Endometrial microvascular endothelial cells (primary cell): ENCODE measurements at regions not wholly inside any gene's neighbourhood (a gene's known extent, or its start where the extent isn't known, plus 50 kb on each side); places are given as distances from the start of the nearest gene placed in this dataset.

Source experiments
- in situ Hi-C: cut with HindIII; loops from 2 replicates; pipeline ENCODE4 v1.10.0; 2017; ENCODE audit warnings: low sequenced_read_pairs, low pct_unique_long_range_greater_than_20kb; ENCODE audit errors: inconsistent ontology term

DNA sequence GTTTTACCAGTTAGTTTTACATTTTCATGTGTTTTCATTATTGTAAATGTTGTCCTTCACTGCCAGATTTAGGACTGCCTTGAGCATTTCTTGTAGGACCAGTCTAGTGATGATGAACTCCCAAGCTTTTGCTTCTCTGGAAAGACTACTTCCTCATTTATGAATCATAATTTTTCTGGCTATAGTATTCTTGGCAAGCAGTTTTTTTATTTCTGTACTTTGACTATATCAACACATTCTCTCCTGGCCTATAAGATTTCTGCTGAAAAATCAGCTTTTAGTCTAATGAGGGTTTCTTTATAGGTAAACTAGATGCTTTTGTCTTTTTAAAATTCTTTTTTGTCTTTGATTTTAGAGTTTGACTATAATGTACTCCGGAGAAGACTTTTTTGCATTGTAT lies 256.8 kb upstream of the GRAMD2B start:
- in situ Hi-C loops = no loop called here

DNA sequence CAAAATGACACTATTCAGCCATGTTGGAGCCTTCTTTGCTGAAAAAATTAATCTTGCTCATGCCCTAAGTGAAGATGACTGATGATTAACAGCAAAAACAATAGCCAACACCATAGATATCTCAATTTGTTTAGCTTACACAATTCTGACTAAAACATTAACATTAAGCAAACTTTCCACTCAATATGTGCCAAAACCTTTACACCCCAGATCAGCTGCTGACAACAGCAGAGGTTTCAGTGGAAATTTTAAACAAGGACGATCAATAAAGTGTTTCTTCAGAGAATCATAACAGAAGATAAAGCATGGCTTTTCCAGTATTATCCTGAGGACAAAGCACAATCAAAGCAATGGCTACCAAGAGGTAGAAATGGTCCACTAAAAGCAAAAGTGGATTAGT lies 254.4 kb upstream of the GRAMD2B start:
- in situ Hi-C loops = no loop called here

DNA sequence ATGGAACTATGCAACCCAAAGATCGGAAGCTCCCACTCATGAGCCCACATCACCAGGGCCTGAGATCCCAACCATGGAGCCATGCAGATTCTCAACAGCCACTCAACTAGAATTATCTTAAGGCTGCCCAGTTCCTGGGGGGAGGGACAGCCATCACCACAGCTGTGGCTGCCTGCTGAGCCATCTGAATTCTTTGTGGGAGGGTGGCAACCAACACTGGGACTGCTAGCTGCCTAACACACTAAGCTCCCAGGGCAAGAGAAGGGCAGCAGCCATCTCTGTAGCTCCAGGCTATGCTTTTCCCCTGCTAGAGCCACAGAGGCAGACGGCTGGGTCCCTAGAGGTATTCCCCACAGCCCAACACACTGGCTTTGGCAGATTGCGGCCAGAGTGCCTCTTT lies 251.3 kb upstream of the GRAMD2B start:
- in situ Hi-C loops = no loop called here

DNA sequence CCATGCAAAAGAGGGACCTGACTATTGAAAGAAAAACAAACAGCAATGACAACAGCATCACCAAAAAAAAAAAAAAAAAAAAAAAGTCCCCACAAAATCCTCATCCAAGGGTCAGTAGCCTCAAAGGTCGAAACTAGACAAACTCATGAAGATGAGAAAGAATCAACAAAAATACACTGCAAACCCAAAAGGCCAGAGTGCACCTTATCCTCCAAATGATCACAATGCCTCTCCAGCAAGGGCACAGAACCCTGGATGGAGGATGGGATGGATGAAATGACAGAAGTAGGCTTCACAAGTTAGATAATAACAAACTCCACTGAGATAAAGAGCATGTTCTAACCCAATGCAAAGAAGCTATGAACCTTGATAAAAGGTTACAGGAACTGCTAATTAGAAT lies 250.4 kb upstream of the GRAMD2B start:
- in situ Hi-C loops = no loop called here

DNA sequence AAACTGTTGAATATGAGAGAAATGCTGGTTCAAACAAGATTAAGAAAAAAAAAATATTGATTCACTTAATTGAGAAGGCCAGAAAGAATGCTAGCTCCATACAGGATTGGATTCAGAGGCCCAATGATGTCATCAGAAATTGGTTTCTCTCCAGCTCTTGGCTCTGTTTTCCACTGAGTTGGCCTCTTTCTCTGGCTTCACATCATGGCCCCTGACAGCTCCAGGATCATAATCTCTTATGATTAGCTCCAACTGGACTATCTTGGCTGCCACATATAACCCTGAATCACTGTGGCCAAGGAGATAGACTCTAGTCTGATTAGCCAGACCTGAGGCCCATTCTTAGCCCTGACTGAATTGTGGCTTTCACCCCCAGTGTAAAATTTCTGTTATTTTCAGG lies 244.7 kb upstream of the GRAMD2B start:
- in situ Hi-C loops = no loop called here

DNA sequence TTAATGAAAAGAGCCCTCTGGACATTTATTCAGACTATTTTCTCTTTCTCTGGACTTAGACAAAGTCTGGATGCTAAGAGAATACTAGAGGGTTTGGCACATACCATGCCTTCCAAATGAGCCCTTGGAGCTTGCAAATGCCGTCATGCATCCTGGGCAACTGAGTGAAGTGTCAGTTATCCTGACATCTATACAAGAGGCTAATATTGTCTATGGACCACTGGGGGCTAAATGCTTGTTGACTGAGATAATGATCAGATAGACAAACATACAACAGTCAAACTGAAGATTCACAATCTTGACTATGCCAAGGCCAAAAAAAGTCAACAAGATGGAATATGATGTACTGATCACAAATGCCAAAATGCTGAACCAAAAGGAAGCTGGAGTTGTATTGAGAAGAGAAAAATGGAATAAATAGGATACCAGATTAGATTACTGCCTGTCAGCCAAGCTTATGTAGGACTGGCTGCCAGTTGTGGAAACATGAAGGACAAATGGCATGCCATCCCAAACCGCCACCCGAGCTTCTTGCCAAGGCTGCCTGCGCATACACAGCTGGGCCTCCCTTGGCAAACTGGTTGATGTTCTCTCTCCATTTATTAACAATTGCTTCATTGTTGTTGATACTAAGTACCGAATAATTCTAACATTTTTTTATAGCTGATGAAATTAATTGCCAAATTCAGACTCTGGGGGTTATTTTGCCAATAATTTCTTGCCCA lies 240.1 kb upstream of the GRAMD2B start:
- in situ Hi-C loops = no loop called here

DNA sequence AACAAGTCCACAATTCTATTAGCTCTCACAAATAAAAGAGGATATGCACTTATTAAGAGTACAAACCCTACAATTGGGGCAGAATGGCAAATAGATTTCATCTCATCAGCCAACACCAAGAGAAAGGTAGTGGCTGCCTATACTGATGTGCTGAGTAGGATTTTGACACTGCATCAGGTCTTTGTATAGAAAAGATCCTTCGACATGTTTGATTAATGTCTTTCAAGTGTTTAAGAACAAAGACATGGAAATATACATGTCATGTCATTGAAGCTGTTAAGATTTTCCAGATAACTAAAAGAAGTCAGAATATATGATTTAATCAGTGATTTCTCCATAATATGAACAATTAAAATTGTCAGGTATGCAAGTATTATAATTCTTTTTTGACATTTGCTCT lies 238.7 kb upstream of the GRAMD2B start:
- in situ Hi-C loops = no loop called here

DNA sequence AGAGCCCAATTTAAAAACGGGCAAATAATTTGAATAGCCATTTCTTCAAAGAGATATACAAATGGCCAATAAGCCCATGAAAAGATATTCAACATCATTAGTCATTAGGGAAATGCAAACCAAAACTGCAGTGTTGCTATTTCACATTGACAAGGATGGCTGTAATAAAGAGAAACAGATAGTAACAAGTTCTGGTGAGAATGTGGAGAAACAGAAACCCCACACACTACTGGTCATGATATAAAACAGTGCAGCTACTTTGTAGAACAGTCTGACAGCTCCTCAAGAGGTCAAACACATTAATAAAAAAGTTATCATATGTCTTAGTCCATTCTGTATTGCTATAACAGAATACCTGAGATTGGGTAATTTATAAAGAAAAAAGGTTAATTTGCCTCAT lies 237.0 kb upstream of the GRAMD2B start:
- in situ Hi-C loops = no loop called here

DNA sequence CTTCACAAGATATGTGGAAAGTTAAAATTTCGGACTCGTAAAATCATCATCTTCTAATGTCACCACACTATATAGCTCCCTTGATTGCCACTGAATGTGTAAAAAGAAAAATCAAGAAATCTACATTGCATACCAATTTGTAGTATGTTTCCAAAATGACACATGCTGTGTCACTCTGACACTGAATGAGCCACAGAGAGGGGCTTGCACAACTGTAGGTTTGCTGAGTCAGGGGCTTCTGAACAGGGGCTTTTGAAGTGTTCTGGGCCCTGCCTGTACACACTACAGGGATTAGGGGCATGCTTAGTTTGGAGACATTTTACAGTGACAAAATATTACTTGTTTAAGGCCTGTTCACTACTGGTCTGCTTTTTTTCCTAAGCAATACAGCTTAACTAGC lies 234.4 kb upstream of the GRAMD2B start:
- in situ Hi-C loops = no loop called here

DNA sequence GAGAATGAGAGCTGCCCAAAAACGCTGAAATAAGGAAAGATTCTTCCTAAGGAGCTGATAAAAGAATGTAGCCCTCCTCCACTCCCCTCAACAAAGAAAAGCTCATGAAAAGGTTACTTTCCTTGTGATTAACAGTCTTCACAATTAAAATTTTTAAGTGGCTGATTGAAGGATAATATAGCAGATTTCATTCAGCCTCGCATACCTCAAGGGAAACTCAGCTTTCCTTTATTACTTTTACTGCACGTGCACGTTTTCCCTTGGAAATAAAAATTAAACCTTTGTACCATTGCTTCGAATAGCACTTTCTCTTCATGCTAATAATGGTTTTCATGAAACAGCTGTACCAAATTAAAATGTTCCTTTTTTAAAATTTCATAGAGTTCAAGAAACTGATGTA lies 234.0 kb upstream of the GRAMD2B start:
- in situ Hi-C loops = no loop called here

DNA sequence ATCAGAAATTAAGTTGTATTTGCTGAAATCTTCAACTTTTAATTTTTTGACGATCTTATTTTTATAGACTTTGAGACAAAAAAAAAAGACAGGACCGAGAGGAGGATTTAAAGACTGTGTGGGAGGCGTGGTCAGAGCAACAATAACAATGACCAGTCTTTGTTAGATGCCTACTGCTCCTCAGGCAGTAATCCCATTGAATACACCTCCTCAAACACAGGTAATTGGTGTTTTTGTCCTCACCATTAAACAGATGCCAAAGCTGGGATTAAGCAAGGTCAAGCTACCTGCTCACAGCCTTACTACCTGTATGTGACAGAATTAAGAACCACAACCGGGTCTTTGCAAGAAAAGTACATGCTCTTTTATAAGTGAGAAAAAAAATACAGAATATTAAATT lies 233.3 kb upstream of the GRAMD2B start:
- in situ Hi-C loops = no loop called here

DNA sequence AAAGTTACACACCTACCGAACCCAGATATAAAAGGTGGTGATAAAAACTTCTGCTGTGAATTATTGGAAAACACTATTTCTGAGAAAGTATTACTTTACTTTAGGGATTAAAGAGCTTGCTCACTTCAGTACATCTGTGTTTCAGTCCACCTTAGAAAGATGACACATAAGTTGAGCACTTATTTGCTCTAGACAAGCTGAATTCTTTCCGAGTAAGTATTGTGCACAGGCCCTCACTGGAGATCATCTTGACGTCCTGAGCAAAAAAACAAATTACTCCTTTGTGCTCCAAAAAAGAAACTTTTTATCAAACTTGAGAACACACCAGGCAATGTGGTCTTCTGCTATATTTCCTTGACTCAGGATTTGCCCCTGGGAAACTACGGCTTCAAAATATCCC lies 231.0 kb upstream of the GRAMD2B start:
- in situ Hi-C loops = no loop called here

DNA sequence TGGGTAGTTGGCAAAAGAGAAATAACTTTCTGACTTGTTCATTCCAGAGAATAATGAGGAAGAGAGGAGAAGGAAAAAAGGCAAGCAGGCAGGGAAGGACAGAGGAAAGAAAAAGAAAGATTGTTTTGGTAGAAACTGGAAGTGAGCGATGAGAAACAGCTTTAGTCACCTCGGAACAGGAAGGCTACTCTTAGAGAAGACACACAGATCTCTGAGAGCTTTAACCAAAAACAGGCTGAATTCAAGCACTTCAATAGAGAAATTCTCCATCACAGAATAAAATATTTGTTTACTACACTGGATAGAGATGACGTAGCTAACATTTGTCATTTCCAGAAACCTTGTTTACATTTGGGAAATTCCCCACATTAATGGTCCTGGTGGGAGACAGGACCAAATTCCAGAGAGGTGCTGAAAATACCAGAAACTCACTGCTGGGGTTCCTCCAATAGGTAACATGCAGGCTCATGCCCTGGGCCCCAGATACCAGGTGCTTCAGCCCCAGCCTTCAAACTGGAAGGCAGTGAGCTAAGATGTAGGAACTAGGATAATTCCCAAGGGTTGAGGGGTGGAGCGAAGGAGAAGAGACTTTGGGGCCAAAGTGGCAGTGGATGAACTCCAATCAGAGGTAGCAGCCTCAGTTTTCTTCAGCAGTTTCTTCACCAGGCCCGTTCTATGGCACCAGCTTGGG lies 227.7 kb upstream of the GRAMD2B start:
- in situ Hi-C loops = no loop called here

DNA sequence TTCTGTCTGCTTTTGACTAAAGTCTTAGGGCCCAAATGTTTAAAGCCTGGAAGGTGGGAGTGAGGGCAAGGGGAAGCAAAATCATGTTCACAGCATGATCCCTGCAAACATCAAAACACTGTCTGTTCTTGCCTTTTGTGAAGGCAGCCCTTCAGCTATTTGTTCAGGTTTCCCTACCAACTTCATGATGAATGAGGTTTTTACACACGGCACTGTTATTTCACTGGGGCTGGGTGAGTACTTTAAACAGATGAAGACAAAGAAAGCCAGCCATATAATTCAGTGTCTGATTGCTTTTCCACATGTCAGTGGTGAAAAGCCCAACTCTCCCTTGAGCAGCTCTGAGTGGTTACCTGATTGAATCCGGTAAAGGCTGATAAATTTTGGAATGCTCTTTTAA lies 224.7 kb upstream of the GRAMD2B start:
- in situ Hi-C loops = no loop called here

DNA sequence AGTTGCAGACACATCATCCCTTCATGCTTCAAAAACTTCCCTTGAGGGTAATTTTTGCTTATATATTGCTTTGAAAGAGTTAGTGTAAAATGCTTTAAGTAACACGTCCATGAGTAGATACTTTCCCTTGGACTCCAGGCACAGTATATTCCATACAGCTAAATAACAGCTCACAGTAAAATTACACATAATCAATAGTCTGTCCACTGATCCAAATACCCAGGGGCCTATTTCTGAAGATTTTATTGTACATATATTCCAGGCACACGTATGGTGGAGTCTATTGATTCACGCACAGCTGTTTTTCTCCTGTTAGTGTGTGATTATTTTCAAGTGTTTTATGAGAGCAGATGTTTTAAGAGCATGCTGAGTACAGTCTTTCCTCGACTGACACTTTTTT lies 223.7 kb upstream of the GRAMD2B start:
- in situ Hi-C loops = no loop called here

DNA sequence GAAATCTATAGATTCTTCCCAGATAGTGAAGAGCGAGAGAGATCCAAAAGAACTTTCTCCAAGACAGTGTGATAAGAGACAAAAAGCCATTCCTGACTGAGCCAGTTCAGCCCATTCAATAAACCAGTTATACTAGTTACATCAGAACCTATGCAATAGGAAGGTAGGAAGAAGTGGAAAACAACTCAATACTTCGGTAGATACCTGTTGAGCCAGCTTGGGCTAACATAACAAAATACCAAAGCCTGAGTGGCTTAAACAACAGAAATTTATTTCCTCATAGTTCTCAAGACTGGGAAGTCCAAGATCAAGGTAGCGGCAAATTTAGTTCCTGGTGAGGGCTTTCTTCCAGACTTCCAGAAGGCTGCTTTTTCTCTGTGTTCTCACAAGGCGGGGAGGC lies 214.5 kb upstream of the GRAMD2B start:
- in situ Hi-C loops = no loop called here

DNA sequence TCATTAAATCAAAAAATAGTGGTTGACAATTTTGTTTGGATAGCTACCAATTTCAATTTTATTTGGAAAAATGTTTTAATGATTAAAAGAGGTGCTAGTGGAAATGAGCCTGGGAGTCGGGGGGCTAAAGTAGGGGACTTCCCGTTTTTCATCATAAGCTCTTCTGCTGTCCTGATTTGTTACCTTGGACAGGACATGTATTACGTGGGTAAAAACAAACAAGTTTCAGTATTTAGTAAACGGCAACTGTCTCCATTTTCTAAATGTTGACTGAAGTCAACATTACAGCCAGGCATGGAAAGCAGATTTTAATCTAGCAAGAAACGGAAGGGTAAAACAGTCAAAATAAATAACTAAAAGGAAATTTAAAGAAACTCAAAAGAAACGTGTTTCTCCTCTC lies 212.3 kb upstream of the GRAMD2B start:
- in situ Hi-C loops = no loop called here

DNA sequence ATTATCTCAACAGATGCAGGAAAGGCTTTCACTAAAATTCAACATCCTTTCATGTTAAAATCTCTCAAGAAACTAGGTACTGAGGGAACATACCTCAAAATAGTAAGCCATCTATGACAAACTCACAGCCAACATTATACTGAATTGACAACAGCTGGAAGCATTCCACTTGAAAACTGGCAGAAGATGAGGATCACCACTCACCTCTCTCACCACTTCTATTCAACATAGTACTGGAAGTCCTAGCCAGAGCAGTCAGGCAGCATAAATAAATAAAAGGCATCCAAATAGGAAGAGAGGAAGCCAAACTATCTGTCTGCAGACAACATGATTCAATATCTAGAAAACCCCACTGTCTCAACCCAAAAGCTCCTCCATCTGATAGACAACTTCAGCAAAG lies 203.6 kb upstream of the GRAMD2B start:
- in situ Hi-C loops = no loop called here

DNA sequence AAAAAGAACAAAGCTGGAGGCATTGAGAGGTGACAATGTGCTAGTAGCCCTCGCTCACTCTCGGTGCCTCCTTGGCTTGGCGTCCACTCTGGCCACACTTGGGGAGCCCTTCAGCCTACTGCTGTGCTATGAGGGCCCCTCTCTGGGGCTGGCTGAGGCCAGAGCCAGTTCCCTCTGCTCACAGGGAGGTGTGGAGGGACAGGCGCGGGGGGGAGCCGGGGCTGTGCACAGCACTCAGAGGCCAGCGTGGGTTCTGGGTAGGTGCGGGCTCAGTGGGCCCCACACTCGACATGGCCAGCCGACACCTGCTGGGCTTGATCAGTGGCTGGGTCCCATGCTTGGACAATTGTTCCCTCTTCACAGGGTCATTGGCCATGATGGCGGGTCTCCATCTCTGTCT lies 202.5 kb upstream of the GRAMD2B start:
- in situ Hi-C loops = no loop called here

DNA sequence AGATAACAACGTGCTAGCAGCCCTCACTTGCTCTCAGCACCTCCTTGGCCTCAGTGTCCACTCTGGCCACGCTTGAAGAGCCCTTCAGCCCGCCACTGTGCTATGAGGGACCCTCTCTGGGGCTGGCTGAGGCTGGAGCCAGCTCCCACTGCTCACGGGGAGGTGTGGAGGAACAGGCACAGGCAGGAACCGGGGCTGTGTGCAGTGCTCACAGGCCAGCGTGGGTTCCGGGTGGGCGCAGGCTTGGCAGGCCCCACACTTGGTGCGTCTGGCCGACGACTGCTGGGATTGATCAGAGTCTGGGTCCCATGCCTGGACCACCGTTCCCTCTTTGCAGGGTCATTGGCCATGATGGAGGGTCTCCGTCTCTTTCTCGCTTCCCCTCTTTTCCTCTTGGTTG lies 194.3 kb upstream of the GRAMD2B start:
- in situ Hi-C loops = no loop called here

DNA sequence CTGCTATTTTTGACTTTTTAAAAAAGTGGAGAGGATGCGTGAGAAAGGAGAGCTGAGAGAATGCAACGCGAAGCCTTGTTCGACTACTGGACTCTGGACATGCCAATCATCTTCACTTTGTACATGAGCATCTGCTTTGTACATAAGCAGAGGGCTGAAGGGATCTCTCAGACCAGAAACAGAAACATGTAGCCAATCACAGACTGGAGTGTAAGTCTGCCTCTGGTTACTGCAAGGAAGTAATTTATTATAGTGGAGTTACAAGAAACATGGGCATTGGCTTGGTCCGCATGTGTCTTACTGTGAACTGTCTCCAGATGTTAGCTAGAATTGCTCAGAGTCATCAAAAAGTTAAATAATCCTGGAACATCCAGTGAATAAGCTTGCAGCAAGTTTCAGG lies 190.0 kb upstream of the GRAMD2B start:
- in situ Hi-C loops = no loop called here
